Thyroid gland (tissue), 4 donors: ENCODE measurements at regions not wholly inside any gene's neighbourhood (a gene's known extent, or its start where the extent isn't known, plus 50 kb on each side); places are given as distances from the start of the nearest gene placed in this dataset.
A peak's percentile ranks its signal among the peaks of the same experiment; 100 is the strongest.

Source experiments
- DNase-seq, 2 donors: peaks; one replicate each; pipeline ENCODE4 v3.0.0-alpha.2; 2019
- H3K27ac ChIP-seq, 3 donors: fragments of 200-600 bp; sonication (generic); 1 replicate in 2 of 3; 2 replicates in 1 of 3; pipeline ENCODE4 v1.5.1; 2016 to 2019; ENCODE audit warnings: mild to moderate bottlenecking in 1 of 3, moderate library complexity in 1 of 3
- H3K27me3 ChIP-seq: fragments of 200-600 bp; sonication (generic); one replicate; pipeline ENCODE4 v1.5.1; 2019
- H3K36me3 ChIP-seq, 2 donors: fragments of 200-600 bp; sonication (generic); one replicate each; pipeline ENCODE4 v1.5.1; 2016 to 2019
- H3K4me1 ChIP-seq, 2 donors: fragments of 200-600 bp; sonication (generic); one replicate each; pipeline ENCODE4 v1.5.1; 2017 to 2019
- H3K4me3 ChIP-seq, 3 donors: fragments of 200-600 bp; sonication (generic); replicated peaks in 1 of 3; 1 replicate in 2 of 3; 2 replicates in 1 of 3; pipeline ENCODE4 v1.5.1; 2016; ENCODE audit warnings: mild to moderate bottlenecking in 1 of 3
- H3K9me3 ChIP-seq: fragments of 200-600 bp; sonication (generic); one replicate; pipeline ENCODE4 v1.5.1; 2017
- POLR2A ChIP-seq, 2 donors: fragments of 450-650 bp; IDR thresholded peaks; one replicate each; pipeline ENCODE4 v1.6.1; 2017; ENCODE audit warnings: antibody characterized with exemption in 2 of 2, mild to moderate bottlenecking in 2 of 2, moderate library complexity in 1 of 2
- WGBS, 2 donors: methylation state at CpG; one replicate each; pipeline ENCODE4 v1.1.5; 2017; 5-methylcytosine and 5-hydroxymethylcytosine counted together
- intact Hi-C: fragments of 100-400 bp; cut with DNase I; formaldehyde crosslinking; loops from one replicate; pipeline ENCODE4 v1.15.1; 2023
- TF ChIP-seq, protein P1 (sequence below), 6 experiments: fragments of 200-600 bp in 3 of 6; fragments of 450-650 bp in 3 of 6; sonication (generic) in 3 of 6; IDR thresholded peaks; one replicate each; pipeline ENCODE4 v1.5.1; 2016 to 2019; ENCODE audit warnings: antibody characterized with exemption in 6 of 6, mild to moderate bottlenecking in 2 of 6, inconsistent platforms in 1 of 6, moderate library complexity in 1 of 6

DNA sequence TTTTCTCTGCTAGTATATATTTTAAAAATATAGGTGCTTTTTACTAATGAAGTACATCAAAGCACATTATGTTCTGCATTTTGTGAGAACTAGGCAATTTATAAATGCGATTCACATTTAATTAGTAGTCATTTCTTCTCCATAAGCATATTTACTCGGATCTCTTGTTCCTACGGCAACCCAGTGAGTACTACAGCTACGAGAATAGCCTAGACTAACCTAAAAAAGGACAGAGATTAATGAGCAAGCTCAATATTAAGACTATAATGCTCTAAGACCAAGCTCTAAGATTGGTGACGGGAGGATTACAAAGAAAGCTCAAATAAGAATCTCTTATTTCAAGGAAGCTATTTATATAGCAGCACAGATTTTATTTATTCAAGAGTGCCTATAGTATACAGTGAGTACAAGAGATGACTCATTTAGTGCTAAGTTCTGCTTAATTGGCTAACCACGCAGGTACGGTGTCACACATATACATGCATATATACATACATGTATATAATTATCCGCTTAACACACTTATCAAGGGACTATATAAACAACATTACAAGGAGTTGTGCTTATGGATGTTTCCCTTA lies 364.7 kb downstream of the GPD2 start:
- TF ChIP-seq, protein P1, sequence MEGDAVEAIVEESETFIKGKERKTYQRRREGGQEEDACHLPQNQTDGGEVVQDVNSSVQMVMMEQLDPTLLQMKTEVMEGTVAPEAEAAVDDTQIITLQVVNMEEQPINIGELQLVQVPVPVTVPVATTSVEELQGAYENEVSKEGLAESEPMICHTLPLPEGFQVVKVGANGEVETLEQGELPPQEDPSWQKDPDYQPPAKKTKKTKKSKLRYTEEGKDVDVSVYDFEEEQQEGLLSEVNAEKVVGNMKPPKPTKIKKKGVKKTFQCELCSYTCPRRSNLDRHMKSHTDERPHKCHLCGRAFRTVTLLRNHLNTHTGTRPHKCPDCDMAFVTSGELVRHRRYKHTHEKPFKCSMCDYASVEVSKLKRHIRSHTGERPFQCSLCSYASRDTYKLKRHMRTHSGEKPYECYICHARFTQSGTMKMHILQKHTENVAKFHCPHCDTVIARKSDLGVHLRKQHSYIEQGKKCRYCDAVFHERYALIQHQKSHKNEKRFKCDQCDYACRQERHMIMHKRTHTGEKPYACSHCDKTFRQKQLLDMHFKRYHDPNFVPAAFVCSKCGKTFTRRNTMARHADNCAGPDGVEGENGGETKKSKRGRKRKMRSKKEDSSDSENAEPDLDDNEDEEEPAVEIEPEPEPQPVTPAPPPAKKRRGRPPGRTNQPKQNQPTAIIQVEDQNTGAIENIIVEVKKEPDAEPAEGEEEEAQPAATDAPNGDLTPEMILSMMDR (IDR thresholded peaks at IDR 0.05): no peak
- no peak for TF ChIP-seq POLR2A (IDR thresholded peaks at IDR 0.05)

DNA sequence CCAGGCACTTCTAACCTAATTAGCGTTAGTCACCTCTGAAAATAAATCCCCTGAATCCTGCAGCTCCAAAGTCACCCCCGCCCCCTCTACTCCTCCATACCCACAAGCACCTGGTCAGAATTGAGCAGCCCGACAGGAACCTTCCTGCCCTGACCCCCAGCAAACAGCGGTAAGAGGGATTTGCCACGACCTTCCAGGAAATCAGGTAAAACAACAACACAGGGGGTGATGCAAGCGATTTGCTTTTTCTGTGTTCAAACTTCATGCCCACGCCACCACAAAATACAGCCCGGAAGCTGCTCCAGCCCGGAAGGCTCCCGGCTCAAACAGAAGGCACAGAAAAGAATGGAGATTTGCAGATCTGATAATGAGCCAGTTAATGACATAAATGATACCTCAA lies 367.1 kb downstream of the GPD2 start:
- TF ChIP-seq POLR2A (IDR thresholded peaks at IDR 0.05): no peak
- TF ChIP-seq, protein P1 (IDR thresholded peaks at IDR 0.05): no peak
- Histone ChIP-seq H3K4me3 (peak overlapping the region in 1 of 3 donors; percentile 16), H3K9me3 (no peaks in the 10 kb centered on the region), H3K36me3 (no peaks in the 10 kb centered on the region), H3K27ac (no peak overlapping the region), H3K4me1 (no peaks in the 10 kb centered on the region), H3K27me3 (no peaks in the 10 kb centered on the region)
- intact Hi-C loops: no loop called here
- 22 to 25% methylated on average over 10 of the region's 10 CpGs for WGBS, 2 donors
- DNase-seq: peak; percentile 2

More for the DNA sequence above, 364.7 kb downstream of the GPD2 start:
- H3K27ac ChIP-seq: no peak overlapping the region
- H3K4me1 ChIP-seq: no peaks in the 10 kb centered on the region
- WGBS, 2 donors: 81 to 87% methylated on average over 8 of the region's 8 CpGs
- H3K36me3 ChIP-seq: no peaks in the 10 kb centered on the region
- H3K27me3 ChIP-seq: no peaks in the 10 kb centered on the region
- intact Hi-C loops: no loop called here
- no peak for DNase-seq
- no peaks in the 10 kb centered on the region for H3K9me3 ChIP-seq
- H3K4me3 ChIP-seq: no peak overlapping the region

DNA sequence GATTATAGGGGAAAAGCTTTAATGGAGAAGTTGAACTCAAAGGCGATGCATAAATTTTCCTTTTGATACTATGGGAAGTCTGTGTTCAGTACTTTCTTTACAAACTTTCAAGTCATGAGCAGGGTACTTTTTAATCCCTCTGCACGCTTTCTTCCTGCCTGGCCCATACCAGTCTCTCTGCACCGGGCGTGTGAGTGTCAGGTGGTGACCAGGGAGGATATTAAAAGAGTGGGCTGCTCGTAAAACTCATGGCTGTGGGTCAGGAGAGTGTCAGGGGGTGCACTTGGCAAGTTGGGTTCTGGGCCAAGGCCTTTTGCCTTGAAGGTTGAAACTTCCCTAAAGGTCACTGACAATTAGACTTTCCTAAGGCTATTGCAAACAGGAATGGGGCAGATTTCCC lies 367.8 kb downstream of the GPD2 start:
- Histone ChIP-seq H3K4me3 (no peak overlapping the region), H3K27ac (no peak overlapping the region), H3K27me3 (no peaks in the 10 kb centered on the region), H3K4me1 (no peaks in the 10 kb centered on the region), H3K9me3 (no peaks in the 10 kb centered on the region), H3K36me3 (no peaks in the 10 kb centered on the region)
- 83 to 93% methylated on average over 5 of the region's 5 CpGs for WGBS, 2 donors
- intact Hi-C loops: no loop called here
- no peak for TF ChIP-seq POLR2A (IDR thresholded peaks at IDR 0.05)
- TF ChIP-seq, protein P1 (IDR thresholded peaks at IDR 0.05): no peak
- no peak for DNase-seq

DNA sequence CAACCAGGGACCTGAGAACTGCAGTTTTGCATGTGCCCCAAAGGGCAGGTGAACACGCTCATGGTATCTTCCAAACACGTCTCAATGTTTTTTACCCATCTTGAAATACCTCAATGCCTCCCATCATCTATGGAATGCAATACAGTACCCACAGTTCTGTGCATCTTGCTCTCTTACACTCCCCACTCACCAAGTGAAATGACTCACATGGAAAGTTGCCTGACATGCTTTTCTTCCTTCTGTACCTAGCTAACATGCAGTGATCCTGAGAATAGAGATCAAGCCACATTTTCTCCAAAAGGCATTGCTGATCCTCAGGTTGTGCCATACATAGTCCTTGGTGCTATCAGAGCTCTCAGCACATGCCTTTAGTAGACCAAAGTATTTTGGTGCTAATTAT lies 373.9 kb downstream of the GPD2 start:
- no peak for DNase-seq
- H3K9me3 ChIP-seq: no peaks in the 10 kb centered on the region
- no peak for TF ChIP-seq POLR2A (IDR thresholded peaks at IDR 0.05)
- TF ChIP-seq, protein P1 (IDR thresholded peaks at IDR 0.05): no peak
- H3K4me1 ChIP-seq: no peaks in the 10 kb centered on the region
- intact Hi-C loops: no loop called here
- H3K27me3 ChIP-seq: no peaks in the 10 kb centered on the region
- H3K4me3 ChIP-seq: no peak overlapping the region
- WGBS, 2 donors: 92 to 93% methylated on average over 2 of the region's 2 CpGs
- H3K36me3 ChIP-seq: no peaks in the 10 kb centered on the region
- H3K27ac ChIP-seq: no peak overlapping the region

DNA sequence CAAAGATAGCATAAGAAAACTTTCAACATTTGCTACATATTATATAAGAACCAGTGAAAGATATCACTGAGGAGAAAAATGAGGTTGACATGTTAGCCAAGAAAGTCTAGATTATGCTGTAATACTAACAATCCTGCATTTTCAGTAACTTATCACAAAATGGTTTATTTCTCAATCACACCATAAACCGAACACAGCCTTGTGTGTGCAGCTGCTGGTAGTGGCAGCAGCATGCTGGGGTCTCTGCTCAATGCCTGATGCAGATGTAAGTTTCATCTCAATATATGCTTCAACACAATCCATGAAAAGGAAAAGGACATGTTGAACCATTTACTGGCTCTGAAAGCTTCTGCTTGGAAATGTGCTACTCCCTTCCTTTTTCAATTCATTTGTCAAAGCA lies 376.3 kb downstream of the GPD2 start:
- Histone ChIP-seq H3K9me3 (no peaks in the 10 kb centered on the region), H3K4me1 (no peaks in the 10 kb centered on the region), H3K36me3 (no peaks in the 10 kb centered on the region), H3K27me3 (no peaks in the 10 kb centered on the region), H3K4me3 (no peak overlapping the region), H3K27ac (no peak overlapping the region)
- intact Hi-C loops: no loop called here
- WGBS, 2 donors: 89 to 96% methylated on average over 1 of the region's 1 CpG
- DNase-seq: no peak
- TF ChIP-seq, protein P1 (IDR thresholded peaks at IDR 0.05): no peak
- no peak for TF ChIP-seq POLR2A (IDR thresholded peaks at IDR 0.05)
